ENCODE measurements at regions not wholly inside any gene's neighbourhood (a gene's known extent, or its start where the extent isn't known, plus 50 kb on each side); places are given as distances from the start of the nearest gene placed in this dataset.
A peak's percentile ranks its signal among the peaks of the same experiment; 100 is the strongest.

DNA sequence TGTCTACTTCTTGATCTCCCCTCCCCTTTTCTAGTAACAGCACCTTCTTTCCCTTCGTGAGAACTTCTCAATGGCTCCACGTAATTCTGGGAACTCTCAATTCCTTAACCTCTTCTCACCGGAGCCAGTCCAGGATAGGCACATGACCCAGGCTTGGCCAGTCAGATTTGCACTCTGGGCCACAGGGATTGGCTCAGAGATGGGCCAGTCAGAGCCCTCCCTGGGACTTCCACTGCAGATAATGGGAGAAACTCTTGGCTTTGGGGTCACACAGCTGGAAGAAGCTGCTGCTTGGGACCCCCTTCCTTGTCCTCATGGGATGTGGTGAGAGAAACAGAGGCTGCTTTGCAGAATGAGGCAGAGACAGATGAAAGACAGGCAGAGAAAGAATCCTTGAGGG is 302.3 kb downstream of the PTPRU start:
- Histone ChIP-seq H3K4me1 (ENCODE audit: insufficient read depth) (no peaks in the 10 kb centered on the region), H3K4me3 (no peak overlapping the region), H3K27ac (no peak overlapping the region), H3K36me3 (no peaks in the 10 kb centered on the region), H3K27me3 (no peaks in the 10 kb centered on the region), H3K9me3 (no peaks in the 10 kb centered on the region)
- intact Hi-C loops (cut with DNase I): no loop called here
- WGBS, 3 donors: 39 to 49% (median 49%) methylated on average over 3 of the region's 3 CpGs
- no peak for TF ChIP-seq POLR2A (IDR thresholded peaks at IDR 0.05)
- TF ChIP-seq EP300 (IDR thresholded peaks at IDR 0.05): no peak
- TF ChIP-seq, protein P1, sequence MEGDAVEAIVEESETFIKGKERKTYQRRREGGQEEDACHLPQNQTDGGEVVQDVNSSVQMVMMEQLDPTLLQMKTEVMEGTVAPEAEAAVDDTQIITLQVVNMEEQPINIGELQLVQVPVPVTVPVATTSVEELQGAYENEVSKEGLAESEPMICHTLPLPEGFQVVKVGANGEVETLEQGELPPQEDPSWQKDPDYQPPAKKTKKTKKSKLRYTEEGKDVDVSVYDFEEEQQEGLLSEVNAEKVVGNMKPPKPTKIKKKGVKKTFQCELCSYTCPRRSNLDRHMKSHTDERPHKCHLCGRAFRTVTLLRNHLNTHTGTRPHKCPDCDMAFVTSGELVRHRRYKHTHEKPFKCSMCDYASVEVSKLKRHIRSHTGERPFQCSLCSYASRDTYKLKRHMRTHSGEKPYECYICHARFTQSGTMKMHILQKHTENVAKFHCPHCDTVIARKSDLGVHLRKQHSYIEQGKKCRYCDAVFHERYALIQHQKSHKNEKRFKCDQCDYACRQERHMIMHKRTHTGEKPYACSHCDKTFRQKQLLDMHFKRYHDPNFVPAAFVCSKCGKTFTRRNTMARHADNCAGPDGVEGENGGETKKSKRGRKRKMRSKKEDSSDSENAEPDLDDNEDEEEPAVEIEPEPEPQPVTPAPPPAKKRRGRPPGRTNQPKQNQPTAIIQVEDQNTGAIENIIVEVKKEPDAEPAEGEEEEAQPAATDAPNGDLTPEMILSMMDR (IDR thresholded peaks at IDR 0.05): no peak
- DNase-seq: no peak

DNA sequence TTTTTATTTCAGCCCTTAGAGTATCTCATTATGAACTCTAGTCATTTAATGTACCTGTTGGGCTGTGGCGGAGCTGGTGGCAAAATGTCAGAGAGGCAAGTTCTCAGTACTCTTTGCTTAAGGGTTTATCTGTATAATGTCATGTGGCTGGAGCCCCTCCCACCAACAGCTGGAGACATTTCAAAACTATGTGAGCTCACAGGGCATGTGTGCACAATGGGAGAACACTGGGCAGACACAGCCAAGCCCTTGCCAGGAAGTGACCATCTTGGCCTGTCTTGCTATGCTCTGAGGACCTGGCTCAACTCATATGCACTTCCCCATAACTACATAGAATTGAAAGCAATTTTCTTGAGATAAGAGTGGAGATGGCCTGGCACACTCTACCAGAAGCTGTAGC is 296.4 kb downstream of the PTPRU start:
- no peaks in the 10 kb centered on the region for H3K9me3 ChIP-seq
- no peaks in the 10 kb centered on the region for H3K36me3 ChIP-seq
- peak in 2 of 5 donors; percentile 4 to 5 for DNase-seq
- intact Hi-C loops (cut with DNase I): no loop called here
- TF ChIP-seq, protein P1 (IDR thresholded peaks at IDR 0.05): no peak
- no peak for TF ChIP-seq EP300 (IDR thresholded peaks at IDR 0.05)
- no peak for TF ChIP-seq POLR2A (IDR thresholded peaks at IDR 0.05)
- no peaks in the 10 kb centered on the region for H3K27me3 ChIP-seq
- H3K4me3 ChIP-seq: no peak overlapping the region
- WGBS, 3 donors: 74 to 93% (median 83%) methylated on average over 1 of the region's 1 CpG
- H3K27ac ChIP-seq: no peak overlapping the region
- no peaks in the 10 kb centered on the region for H3K4me1 ChIP-seq (ENCODE audit: insufficient read depth)

DNA sequence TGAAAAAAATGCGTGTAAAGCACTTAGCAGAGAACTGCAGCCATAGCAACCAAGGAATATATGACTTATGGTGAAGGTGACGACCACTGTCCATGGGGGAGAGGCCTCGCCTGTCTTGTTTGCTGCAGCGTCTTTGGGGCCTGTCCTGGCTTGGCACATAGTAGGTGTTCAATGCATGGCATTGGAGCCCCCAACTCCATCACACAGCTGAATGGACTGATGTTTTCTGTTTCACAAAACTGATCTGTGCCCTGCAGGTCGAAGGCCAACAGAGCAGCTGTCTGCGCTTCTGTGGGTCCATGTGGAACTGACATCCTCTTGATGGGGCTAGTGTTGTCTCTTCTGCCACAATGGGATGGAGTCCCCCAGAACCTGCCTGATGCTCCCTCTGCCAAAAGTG is 296.0 kb downstream of the PTPRU start:
- Histone ChIP-seq H3K36me3 (no peaks in the 10 kb centered on the region), H3K27me3 (no peaks in the 10 kb centered on the region), H3K27ac (no peak overlapping the region), H3K9me3 (no peaks in the 10 kb centered on the region), H3K4me3 (no peak overlapping the region), H3K4me1 (ENCODE audit: insufficient read depth) (no peaks in the 10 kb centered on the region)
- WGBS, 3 donors: 58 to 81% (median 80%) methylated on average over 6 of the region's 6 CpGs
- TF ChIP-seq, protein P1 (IDR thresholded peaks at IDR 0.05): no peak
- TF ChIP-seq POLR2A (IDR thresholded peaks at IDR 0.05): no peak
- no peak for TF ChIP-seq EP300 (IDR thresholded peaks at IDR 0.05)
- intact Hi-C loops (cut with DNase I): no loop called here
- peak in 1 of 5 donors; percentile 2 for DNase-seq

DNA sequence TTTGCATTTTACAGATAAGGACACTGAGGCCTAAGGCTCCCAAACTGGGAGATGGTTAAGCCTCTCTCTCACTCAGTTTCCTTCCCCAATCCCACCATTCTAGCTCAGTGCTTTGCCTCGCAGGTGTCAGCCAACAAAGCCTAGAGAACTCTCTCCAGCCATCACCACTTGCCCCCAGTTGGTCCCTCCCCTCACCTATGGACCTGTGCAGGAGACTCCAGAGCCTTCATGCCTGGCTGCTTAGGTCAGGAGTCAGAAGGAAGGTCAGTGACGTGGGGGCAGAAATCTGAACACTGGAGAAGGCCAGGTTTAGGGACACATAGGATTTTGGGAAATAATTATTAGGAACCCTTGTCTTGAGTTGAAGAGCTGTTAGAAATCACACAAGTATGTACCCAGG is 295.3 kb downstream of the PTPRU start:
- Histone ChIP-seq H3K4me3 (no peak overlapping the region), H3K27me3 (no peaks in the 10 kb centered on the region), H3K27ac (no peak overlapping the region), H3K4me1 (ENCODE audit: insufficient read depth) (no peaks in the 10 kb centered on the region), H3K36me3 (no peaks in the 10 kb centered on the region), H3K9me3 (no peaks in the 10 kb centered on the region)
- DNase-seq: no peak
- TF ChIP-seq EP300 (IDR thresholded peaks at IDR 0.05) (no peak), POLR2A (IDR thresholded peaks at IDR 0.05) (no peak)
- TF ChIP-seq, protein P1 (IDR thresholded peaks at IDR 0.05): no peak
- 59 to 79% (median 71%) methylated on average over 2 of the region's 2 CpGs for WGBS, 3 donors
- intact Hi-C loops (cut with DNase I): no loop called here

All from ovary (tissue), 7 donors.